Fibroblast of lung (primary cell): ENCODE measurements at regions not wholly inside any gene's neighbourhood (a gene's known extent, or its start where the extent isn't known, plus 50 kb on each side); places are given as distances from the start of the nearest gene placed in this dataset.

Source experiments
- DNase-seq, 2 donors: peaks; one replicate each; pipeline versions ENCODE4 v3.0.0 to v3.0.0-alpha.2; 2010; ENCODE audit warnings: low read depth in 2 of 2
- H2AFZ ChIP-seq: 2 replicates; pipeline ENCODE4 v1.5.1; 2012; ENCODE audit warnings: low read length, control low read depth, inconsistent platforms
- H3K27ac ChIP-seq: 2 replicates; pipeline ENCODE4 v1.5.1; 2011; ENCODE audit warnings: low read length, control low read depth; ENCODE audit not compliant: insufficient read depth
- H3K27me3 ChIP-seq: 2 replicates; pipeline ENCODE4 v1.5.1; 2011; ENCODE audit warnings: mild to moderate bottlenecking, low read length; ENCODE audit not compliant: control insufficient read depth, insufficient read depth
- H3K36me3 ChIP-seq: 2 replicates; pipeline ENCODE4 v1.5.1; 2011; ENCODE audit warnings: low read length; ENCODE audit not compliant: control insufficient read depth, insufficient read depth
- H3K4me1 ChIP-seq: 2 replicates; pipeline ENCODE4 v1.5.1; 2011; ENCODE audit warnings: low read length; ENCODE audit not compliant: control insufficient read depth, insufficient read depth; ENCODE audit errors: extremely low read depth
- H3K4me2 ChIP-seq: 2 replicates; pipeline ENCODE4 v1.5.1; 2011; ENCODE audit warnings: low read length, control low read depth; ENCODE audit not compliant: insufficient read depth; ENCODE audit errors: extremely low read depth
- H3K4me3 ChIP-seq, 4 experiments: fragments of 200-600 bp in 1 of 4; sonication (generic) in 1 of 4; replicated peaks in 1 of 4; 2 replicates each; pipeline ENCODE4 v1.5.1; 2011 to 2016; ENCODE audit warnings: low read length in 4 of 4, low read depth in 3 of 4, mild to moderate bottlenecking in 3 of 4, control low read depth in 2 of 4, inconsistent platforms in 1 of 4, mixed read lengths in 1 of 4; ENCODE audit not compliant: insufficient read depth in 1 of 4; ENCODE audit errors: control extremely low read depth in 1 of 4
- H3K79me2 ChIP-seq: 2 replicates; pipeline ENCODE4 v1.5.1; 2012; ENCODE audit warnings: mild to moderate bottlenecking, low read length, inconsistent platforms; ENCODE audit not compliant: control insufficient read depth, insufficient read depth
- H3K9ac ChIP-seq: 2 replicates; pipeline ENCODE4 v1.5.1; 2011; ENCODE audit warnings: mild to moderate bottlenecking, low read length, control low read depth; ENCODE audit not compliant: insufficient read depth
- H3K9me3 ChIP-seq: 2 replicates; pipeline ENCODE4 v1.5.1; 2012; ENCODE audit warnings: low read depth, low read length; ENCODE audit not compliant: control insufficient read depth, insufficient read depth
- H4K20me1 ChIP-seq: 2 replicates; pipeline ENCODE4 v1.5.1; 2011; ENCODE audit warnings: low read length; ENCODE audit not compliant: control insufficient read depth, insufficient read depth; ENCODE audit errors: extremely low read depth
- CTCF ChIP-seq, 2 donors: IDR thresholded peaks in 1 of 2; conservative IDR thresholded peaks in 1 of 2; 1 replicate in 1 of 2; 2 replicates in 1 of 2; pipeline ENCODE4 v1.5.1; 2011 to 2012; ENCODE audit warnings: low read length in 2 of 2, control low read depth in 1 of 2, inconsistent platforms in 1 of 2, low read depth in 1 of 2, mild to moderate bottlenecking in 1 of 2
- EZH2 ChIP-seq: IDR thresholded peaks from 2 replicates; pipeline ENCODE4 v1.5.1; 2012; ENCODE audit warnings: low read length, control low read depth, mild to moderate bottlenecking; ENCODE audit errors: missing control alignments

GRCh38 chr2:59660262-59660661 is 893.2 kb downstream of the BCL11A start:
- no peak for DNase-seq
- TF ChIP-seq CTCF (conservative IDR thresholded peaks at IDR 0.05 in 1 of 2, IDR thresholded peaks at IDR 0.05 in 1 of 2; ENCODE audit: low read depth in 1 of 2, low read length in 2 of 2): no peak
- no peak for TF ChIP-seq EZH2
- Histone ChIP-seq H3K27me3 (no peaks in the 10 kb centered on the region), H3K4me3 (no peak overlapping the region), H3K36me3 (no peaks in the 10 kb centered on the region), H3K27ac (no peak overlapping the region), H3K4me2 (no peak overlapping the region), H4K20me1 (no peaks in the 10 kb centered on the region), H3K9ac (no peak overlapping the region), H3K4me1 (no peaks in the 10 kb centered on the region), H3K79me2 (no peaks in the 10 kb centered on the region), H2AFZ (no peak overlapping the region), H3K9me3 (no peaks in the 10 kb centered on the region)

GRCh38 chr2:59658906-59659635 is 894.4 kb downstream of the BCL11A start:
- Histone ChIP-seq H3K27ac (no peak overlapping the region), H3K4me2 (no peak overlapping the region), H3K9me3 (no peaks in the 10 kb centered on the region), H4K20me1 (no peaks in the 10 kb centered on the region), H2AFZ (no peak overlapping the region), H3K79me2 (no peaks in the 10 kb centered on the region), H3K27me3 (no peaks in the 10 kb centered on the region), H3K4me3 (no peak overlapping the region), H3K4me1 (no peaks in the 10 kb centered on the region), H3K36me3 (no peaks in the 10 kb centered on the region), H3K9ac (no peak overlapping the region)
- DNase-seq: no peak
- no peak for TF ChIP-seq EZH2
- TF ChIP-seq CTCF (conservative IDR thresholded peaks at IDR 0.05 in 1 of 2, IDR thresholded peaks at IDR 0.05 in 1 of 2; ENCODE audit: low read depth in 1 of 2, low read length in 2 of 2): no peak

- no peaks in the 10 kb centered on the region for H3K36me3 ChIP-seq
- no peaks in the 10 kb centered on the region for H4K20me1 ChIP-seq
- H3K79me2 ChIP-seq: no peaks in the 10 kb centered on the region
- no peak overlapping the region for H3K27ac ChIP-seq
- H3K9ac ChIP-seq: no peak overlapping the region
- TF ChIP-seq CTCF (conservative IDR thresholded peaks at IDR 0.05 in 1 of 2, IDR thresholded peaks at IDR 0.05 in 1 of 2; ENCODE audit: low read depth in 1 of 2, low read length in 2 of 2) (no peak), EZH2 (no peak)
- H3K4me3 ChIP-seq: no peak overlapping the region
- no peak overlapping the region for H2AFZ ChIP-seq
- H3K9me3 ChIP-seq: no peaks in the 10 kb centered on the region
- DNase-seq: no peak
- no peaks in the 10 kb centered on the region for H3K27me3 ChIP-seq
- no peaks in the 10 kb centered on the region for H3K4me1 ChIP-seq
- no peak overlapping the region for H3K4me2 ChIP-seq
These were observed 897.6 kb downstream of the BCL11A start for GRCh38 chr2:59655809-59656208.
